HG03108 (cell line): ENCODE measurements at regions not wholly inside any gene's neighbourhood (a gene's known extent, or its start where the extent isn't known, plus 50 kb on each side); places are given as distances from the start of the nearest gene placed in this dataset.
"Not testable (repeated sequence)": the region's sequence is repeated elsewhere in the genome, so short reads cannot be mapped to it uniquely, and the experiment has no call there.

Experiments used
- ATAC-seq: cut with Tn5 transposase; IDR thresholded peaks from one replicate; pipeline ENCODE4 v1.9.1; 2021; ENCODE audit warnings: moderate library complexity; ENCODE audit not compliant: unreplicated experiment

DNA sequence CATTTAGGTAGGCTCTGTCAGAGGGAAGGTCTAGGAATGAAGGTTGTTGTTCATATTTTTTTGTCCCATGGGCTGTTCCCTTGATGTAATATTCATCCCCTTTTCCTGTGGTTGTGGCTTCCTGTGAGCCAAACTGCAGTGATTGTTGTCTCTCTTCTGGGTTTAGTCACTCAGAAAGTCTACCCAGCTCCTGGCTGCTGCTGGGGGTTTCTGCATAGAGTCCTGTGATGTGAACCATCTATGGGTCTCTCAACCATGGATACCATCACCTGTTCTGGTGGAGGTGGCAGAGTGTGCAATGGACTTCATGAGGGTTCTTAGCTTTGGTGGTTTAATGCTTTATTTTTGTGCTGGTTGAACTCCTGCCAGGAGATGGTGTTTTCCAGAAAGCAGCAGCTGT lies 122.8 kb downstream of the ZC4H2 start:
- ATAC-seq = no peak

DNA sequence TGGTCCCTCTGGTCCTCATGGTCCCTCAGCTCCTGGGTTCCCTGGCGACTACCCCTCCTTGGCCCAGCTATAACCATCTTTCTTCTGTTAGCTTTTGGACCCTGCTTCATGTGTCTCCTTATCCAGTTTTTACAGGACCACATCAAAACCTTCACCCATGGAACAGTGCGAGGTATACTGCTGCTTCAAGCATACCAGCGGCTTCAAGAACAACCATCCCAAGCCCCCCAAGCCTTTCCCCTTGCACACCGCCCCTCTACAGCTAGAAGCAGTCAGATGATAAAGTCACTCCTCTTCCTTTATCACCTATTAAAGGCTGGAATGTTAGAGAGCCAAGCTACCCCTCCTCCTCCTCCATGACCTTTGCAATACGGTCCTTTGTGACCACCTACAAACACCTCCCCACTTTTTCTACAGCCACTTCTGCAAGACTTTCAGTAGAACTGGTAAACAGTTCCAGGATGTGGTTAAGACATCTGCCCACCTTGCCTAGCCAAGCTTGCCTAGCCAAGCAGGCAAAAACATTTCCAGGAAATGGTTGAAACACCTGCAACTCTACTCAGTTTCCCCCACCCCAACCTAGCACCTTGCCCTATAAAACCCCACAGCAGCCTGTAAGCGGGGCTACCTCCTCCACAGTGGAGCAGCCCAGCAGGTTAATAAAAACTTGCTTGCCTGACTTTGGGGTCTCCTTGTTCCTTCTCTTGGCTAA lies 125.7 kb downstream of the ZC4H2 start:
- peak; percentile 65 for ATAC-seq

DNA sequence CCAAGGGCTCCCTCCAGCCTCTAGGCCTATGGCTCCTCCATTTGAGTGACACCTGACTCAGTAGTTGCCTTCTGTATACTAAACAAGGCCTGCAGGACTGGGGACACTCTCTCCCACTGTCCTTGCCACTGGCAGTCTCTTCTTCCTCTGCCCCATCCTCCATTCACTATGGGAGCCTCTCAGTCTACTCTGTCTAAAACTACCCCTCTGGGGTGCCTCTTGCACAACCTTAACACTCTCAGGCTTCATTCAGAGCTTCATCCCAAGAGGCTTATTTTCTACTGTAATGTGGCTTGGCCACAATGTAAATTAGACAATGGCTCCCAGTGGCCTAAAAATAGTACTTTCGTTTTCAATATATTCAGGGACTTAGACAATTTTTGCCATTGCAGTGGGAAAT lies 133.0 kb downstream of the ZC4H2 start:
- ATAC-seq = no peak

DNA sequence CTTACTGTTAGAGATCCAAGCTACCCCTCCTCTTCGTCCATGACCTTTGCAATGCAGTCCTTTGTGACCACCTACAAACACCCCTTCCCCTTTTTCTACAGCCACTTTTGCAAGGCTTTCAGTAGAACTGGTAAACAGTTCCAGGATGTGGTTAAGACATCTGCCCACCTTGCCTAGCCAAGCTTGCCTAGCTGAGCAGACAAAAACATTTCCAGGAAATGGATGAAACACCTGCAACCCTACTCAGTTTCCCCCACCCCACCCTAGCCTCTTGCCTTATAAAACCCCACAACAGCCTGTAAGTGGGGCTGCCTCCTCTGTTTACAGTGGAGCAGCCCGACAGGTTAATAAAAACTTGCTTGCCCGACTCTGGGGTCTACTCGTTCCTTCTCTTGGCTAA lies 133.8 kb downstream of the ZC4H2 start:
- peak; percentile 71 for ATAC-seq

DNA sequence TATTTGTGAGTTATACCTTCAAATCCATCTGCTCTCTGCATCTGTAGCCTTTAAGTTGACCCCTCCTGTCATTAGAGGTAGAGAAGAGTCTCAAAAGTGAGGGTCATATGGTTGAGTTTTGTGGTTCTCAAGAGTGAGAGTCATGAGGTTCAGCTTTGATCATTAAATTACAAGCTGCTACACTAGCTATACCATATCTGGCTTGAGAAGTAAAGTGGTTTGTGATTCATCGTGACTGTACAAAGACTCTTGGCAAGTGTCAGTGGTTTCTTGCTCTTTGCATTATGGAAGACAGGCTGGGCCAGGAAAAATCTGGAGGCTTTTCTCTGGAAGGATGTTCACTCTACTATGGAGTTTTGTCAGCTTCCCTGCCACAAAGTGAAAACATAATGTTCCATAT lies 170.6 kb downstream of the ZC4H2 start:
- no peak for ATAC-seq

DNA sequence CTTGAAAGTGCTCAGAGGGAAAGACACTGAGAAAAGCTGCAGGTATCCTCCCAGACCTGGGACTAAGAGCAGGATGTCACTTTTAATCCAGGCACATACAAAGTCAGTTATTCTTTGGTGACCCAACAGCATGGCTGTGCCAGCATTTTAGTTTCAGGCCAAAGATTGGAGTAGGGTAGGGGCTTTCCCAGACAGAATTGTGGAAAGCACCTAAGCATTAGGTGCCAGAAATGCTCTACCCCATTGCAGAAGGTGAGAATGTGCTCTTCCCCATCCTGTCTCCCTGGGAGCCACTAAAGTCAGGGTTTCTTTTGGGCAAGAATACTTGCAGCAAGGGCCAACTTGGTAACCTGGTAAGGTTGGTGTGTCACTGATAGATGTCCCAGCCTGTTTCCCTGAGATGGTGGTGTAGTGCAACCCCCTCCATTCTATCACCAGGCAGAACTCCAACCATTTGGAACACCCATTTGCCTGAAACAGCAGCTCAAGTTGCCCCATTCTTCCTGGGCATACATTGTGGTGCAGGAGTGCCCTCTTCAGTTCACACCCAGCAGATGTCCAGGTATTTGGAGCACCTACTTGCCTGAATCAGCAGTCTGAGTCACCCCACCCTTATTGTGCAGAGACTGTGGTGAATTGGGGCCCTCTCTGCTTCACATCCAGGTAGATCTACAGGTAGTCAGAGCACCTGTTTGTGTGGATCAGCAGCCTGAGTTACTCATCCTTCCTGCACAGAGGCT lies 183.5 kb downstream of the ZC4H2 start:
- ATAC-seq = no peak

DNA sequence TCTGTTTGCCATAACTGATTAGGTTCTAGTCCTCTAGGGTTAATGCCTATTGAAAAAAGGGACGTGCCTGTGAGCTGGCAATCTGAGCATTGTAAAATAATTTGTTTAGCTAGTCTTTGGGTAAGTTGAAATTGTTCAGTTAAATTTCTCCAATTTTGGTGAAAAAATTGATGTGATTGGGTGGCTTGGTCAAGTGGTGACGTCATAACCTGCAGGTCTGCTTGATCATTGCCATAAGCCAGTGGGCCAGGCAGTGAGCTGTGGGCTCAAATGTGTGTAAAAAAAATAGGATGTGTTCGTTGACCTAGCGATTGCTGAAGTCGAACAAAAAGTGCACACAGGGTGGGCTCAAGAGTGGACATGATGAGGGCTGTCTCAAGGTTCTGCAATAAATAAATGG lies 193.3 kb downstream of the ZC4H2 start:
- ATAC-seq = no peak

DNA sequence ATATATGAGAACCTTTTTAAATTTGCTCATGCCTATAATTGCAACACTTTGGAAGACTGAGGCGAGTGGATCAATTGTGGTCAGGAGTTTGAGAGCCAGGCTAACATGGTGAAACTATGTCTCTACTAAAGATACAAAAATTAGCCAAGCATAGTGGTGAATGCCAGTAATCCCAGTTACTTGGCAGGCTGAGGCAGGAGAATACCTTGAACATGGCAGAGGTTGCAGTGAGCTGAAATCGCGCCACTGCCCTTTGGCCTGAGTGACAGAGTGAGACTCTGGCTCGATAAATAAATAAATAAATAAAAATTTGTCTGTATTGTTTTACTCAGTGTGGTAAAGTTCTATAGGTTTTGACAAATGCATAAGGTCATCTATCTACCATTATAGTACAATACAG lies 218.2 kb downstream of the ZC4H2 start:
- ATAC-seq = no peak

DNA sequence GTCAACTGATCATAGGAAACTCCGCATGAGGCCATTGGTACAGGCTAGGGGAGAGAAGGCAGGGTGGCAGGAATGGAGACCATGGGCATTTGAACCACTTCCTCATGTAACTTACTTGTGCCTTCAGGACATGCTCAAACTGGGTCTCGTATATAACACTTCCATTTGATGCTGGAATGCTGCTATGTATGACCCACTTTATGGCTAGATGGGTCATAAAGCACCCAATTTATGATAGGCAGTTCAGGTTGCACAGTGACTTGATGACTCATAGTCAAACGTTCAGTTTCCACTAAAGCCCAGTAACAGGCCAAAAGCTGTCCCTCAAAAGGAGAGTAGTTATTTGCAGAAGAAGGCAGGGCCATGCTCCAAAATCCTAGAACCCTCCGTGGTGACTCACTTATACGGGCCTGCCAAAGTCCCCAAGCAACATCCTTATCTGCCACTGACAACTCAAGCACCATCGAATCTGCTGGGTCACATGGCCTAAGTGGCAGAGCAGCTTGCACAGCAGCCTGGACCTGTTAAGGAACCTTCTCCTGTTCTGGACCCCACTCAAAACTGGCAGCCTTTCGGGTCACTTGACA lies 236.4 kb downstream of the ZC4H2 start:
- no peak for ATAC-seq

DNA sequence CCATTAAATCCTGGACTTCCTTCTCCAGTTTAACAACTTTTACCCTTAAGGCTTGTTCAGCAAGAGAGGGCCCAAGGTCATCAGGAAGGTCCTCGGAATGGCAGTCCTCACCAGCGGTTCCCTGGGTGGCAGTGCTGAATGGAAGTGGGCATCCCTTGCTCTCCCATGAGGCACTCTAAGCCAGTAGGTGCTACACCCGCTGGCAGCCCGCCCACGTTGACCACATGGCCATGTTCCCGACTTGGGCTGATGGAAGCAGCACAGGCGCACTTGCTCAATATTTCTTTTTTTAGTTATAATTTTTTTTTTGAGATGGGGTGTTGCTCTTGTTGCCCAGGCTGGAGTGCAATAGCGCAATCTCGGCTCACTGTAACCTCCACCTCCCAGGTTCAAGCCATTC lies 277.9 kb downstream of the ZC4H2 start:
- ATAC-seq = no peak

DNA sequence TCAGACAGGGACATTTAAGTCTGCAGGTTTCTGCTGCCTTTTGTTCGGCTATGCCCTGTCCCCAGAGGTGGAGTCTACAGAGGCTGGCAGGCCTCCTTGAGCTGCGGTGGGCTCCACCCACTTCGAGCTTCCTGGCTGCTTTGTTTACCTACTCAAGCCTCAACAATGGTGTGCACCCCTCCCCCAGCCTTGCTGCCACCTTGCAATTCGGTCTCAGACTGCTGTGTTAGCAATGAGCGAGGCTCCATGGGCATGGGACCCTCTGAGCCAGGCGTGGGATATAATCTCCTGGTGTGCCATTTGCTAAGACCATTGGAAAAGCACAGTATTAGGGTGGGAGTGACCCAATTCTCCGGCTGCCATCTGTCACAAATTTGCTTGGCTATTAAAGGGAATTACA lies 280.9 kb downstream of the ZC4H2 start:
- ATAC-seq = not testable (repeated sequence)

DNA sequence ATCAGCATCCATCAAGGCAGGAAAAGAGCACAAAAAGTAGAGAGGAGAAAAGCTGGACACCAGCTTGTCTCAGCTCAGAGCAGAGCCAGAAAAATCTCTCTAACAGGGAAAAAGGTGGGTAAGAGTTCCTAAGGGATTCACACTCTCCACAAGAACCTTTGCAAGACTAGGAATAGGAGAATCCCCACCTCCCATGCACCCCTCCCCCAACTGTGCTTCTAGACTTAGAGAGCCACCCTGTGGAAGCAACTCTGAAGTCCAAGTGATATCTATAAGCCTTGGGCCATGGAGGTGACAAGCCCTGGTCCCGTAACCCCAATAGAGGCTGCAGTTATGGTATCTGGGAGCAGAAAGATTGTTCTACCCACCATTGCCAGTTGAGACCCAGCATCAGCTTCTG lies 267.6 kb upstream of the MTMR8 start:
- no peak for ATAC-seq

DNA sequence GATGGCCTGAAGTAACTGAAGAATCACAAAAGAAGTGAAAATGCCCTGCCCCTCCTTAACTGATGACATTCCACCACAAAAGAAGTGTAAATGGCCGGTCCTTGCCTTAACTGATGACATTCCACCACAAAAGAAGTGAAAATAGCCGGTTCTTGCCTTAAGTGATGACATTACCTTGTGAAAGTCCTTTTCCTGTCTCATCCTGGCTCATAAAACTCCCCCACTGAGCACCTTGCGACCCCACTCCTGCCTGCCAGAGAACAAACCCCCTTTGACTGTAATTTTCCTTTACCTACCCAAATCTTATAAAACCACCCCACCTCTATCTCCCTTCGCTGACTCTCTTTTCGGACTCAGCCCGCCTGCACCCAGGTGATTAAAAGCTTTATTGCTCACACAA lies 262.0 kb upstream of the MTMR8 start:
- ATAC-seq = not testable (repeated sequence)

DNA sequence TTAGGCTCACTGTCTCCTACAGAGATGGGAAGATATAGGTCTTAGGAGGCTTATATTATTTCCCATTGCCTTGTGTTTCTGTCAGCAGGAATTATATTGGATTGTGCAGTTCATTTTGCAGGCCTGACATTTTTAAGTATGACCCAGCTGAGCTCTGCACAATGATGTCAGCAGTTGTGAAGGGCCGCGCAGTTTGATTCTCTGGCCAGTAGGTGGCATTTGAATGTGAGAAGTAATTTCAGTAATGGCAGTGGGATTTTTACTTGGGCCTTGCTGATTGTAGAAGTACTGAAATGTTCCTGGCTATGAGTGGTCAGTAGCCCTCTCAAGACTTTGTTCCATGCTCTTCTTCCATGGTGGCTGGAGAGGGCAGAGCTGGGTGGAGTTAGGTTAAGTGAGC lies 247.2 kb upstream of the MTMR8 start:
- ATAC-seq = no peak
